ENCODE measurements at regions not wholly inside any gene's neighbourhood (a gene's known extent, or its start where the extent isn't known, plus 50 kb on each side); places are given as distances from the start of the nearest gene placed in this dataset.
A peak's percentile ranks its signal among the peaks of the same experiment; 100 is the strongest.

DNA sequence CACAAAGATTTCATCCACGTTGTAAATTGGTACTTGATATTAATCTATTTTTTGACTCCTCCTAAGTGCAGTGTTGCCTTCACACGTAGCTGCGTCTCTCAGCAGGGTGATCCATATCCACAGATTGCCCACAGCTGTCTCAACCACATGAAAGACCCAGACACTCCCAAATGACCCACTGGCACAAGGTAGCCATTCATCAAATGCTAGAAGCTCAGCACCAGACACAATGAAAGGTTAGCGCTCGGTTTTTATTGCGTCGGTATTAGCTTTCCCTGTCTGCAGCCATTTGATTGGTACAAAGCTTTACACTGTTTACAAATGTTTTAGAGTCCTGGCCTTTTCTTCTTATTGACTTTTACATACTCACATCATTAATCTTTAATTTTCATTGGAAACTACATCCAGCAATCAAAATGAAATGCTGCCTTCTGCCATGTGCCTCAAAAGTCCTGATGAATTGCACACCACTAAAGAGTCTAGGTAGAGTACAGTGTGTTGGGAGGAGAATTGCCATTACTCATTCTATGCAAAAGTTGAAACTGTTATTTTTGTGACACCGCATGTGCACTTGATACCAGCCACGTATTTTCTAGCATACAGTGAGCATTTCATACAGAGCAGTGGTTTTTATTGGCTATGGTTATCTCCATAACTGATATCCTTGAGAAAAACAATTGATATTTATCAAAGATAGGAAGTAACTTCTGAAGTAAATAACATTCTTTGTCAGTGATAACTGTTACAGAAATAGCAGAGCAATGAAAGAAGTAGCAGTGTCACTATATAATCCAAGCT is 127.3 kb upstream of the NUDT7 start:
- no peak for DNase-seq

DNA sequence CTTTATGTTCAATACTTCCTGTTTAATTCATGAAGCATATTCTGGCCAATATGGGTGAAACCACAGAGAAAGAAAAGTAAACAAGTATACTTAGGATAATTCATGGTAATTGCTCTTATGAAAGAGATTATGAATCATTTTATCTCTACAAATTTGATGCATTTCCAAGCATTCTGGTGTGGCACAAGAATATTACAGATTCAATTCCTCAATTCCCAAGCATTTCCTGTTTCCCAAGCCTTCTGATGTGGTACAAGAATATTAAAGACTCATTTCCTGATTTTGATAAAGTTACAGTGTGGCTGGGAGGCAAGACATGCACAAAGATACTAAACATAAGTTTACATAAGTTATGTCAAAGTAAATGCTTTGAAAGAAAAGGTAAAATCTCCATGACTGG is 126.1 kb upstream of the NUDT7 start:
- no peak for DNase-seq

DNA sequence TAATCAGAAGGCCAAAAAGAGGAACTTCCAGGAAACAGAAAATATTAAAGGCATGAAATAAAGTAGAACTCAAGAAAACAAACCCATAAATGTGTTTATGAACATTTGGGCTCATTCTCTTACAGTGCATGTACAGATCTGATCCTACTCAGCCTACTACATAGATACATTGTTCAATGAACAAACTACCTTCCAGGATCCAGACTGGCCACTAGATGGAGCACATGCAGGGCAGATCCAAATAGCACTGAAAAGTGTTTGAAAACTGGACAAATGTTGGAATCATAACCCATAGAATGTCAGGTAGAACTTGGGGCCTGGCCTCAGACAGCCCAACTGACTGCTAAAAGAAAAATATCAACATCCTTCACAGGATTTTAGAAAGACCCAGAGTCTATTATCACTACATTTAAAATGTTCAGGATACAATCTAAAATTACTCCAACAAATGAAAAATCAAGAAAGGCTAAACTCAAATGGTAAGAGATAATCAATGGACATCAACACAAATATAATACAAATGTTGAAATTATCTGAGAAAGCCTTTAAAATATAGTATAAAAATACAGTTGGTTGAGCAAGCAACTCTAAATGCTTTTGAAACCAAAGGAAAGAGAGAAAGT is 122.4 kb upstream of the NUDT7 start:
- DNase-seq = no peak

DNA sequence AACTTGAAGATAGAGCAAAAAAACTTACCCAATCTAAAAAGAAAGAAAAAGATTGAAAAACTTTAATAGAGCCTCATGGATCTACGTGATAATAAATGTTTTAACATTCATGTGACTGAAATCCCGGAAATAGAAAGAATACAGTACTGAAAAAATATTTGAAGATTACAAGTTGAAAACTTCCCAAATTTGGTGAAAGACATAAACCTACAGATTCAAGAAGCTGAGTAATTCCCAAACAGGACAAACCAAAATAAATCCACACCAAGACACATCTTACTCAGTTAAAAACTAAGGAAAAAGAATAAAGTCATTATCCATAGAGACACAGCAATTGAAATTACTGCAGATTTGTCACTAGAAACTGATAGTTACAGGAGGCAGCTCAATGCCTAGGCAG is 121.8 kb upstream of the NUDT7 start:
- DNase-seq = no peak

DNA sequence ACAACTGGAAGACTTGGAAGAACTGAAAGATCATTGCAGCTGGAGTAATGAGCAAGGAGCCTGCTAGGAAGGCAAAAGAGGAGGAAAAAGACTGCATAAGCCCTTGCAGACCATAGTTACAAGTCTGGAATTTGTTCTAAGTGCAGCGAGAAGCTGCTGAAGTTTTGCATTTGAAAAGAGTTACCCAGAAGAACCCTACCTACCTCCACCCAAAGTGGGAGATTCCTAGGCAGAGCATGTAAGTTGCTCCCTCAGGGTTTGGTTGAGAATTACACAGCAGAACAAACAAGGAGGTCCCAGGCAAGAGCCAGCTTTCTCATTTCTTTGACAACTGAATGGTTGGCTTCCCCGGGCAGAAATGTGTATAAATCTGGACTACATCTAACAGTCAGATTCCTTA is 118.7 kb upstream of the NUDT7 start:
- no peak for DNase-seq

DNA sequence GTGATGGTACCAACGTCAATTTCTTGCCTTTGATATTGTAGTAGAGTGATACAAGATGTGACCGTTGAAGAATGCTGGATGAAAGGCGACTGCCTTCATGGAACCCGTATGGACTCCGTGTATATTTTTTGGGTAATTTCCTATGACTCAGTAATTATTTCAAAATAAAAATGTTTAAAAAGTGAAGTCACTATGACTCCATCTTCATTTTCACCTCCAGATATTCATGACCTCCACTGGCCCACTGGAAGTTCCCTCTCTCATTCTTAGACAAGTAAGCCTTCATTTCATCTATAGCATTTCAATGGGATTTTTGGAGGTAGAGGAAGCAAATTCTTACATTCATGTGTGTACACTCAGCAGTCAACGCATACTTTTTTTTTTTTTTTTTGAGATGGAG is 111.8 kb upstream of the NUDT7 start:
- DNase-seq = no peak

DNA sequence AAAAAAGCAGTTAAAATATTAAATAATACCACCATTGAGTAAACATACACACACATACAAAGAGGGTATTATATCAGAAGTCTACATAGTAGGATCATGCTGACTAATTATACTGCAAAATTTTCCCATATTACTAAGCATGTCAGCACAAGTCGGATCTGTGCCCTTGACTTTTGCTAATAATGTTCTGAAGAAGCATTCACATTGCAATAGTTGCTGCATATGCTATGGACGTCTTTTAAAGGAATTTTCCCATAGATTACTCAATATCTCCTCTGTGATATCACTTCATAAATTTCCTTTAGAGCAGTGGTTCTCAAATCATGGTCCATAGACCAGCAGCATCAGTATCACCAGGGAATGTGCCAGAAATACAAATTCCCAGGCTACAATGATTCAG is 110.9 kb upstream of the NUDT7 start:
- no peak for DNase-seq

DNA sequence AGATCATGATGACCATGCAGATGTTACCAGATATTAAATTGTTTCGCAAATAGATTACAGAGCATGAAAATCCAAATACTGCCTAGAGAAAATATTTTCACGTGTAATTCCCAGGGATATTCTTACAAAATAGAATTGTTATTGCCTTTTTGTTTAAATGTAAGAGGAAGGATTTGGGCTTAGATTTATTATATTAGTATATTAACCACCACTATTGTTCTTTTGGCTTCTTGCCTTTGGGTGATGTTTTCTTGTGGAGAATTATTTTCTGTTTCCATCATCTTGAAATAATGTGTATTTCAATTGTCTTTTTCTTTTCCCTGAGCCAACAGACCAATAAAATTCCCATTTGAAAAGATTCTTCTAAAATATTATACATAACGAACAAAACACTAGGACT is 109.7 kb upstream of the NUDT7 start:
- DNase-seq = no peak

DNA sequence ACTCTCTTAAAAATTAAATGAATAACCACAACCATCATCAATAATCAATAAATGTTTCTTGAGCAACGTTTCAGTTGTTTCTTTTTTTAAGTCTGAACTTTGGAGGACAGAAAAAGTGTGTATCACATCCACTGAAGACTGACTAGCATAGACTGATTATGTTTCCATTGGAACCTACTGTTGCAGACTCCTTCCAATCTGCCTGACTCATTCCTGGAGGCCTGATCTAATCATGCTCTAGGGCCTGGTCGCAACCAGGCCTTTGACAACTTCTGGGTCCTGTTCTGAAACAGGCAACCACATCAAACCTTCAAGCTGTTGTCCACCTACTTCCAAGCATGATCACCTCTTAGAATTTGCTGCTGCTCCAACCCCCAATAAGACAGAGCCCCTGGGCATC is 109.2 kb upstream of the NUDT7 start:
- no peak for DNase-seq

DNA sequence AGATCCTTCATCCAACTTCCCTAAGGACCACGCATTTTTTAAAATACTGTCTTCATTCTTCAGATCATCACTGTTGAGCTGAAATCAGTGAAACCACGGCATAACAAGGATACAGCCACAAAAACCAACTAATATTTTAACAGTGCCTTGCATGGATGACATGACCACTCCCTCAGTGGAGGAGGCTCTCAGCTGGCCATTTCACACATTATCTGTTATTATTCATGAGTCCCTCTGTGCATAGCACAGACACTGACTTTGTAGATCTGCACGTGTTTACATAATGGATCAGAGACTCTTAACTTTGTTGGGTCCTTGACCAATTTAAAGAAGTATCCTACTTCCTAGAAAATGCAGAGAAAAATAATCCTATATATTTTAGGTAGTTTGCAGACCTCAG is 104.8 kb upstream of the NUDT7 start:
- DNase-seq = no peak

DNA sequence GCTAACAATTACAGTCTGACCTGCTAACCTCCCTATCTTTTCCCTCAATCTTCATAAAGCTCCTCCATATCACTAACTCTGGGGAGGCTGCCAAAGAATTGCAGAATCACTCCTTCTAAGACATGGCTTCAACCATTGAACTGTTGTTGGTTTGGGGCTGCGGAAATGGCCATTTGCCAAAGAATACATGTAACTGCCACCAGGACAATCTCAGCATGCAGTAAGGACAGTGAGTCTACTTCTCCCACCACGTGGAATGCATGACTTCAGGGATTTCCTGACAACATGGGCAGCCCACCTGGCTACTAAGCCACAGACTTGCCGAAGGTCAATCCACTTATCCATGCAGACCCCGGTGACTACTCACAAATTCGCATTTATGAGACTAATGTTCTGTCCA is 104.3 kb upstream of the NUDT7 start:
- no peak for DNase-seq

DNA sequence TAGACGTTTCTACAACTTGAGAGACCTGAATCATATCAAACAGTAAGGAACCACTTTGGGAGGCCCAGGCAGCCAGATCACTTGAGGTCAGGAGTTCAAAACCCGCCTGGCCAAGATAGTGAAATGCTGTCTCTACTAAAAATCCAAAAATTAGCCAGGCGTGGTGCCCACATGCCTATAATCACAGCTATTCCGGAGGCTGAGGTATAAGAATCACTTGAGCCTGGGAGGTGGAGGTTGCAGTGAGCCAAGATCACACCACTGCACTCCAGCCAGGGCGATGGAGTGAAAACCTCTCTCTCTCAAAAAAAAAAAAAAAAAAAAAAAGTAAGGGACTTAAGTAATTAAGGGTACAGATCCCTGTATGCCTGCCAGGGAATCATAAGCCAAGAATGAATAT is 103.4 kb upstream of the NUDT7 start:
- no peak for DNase-seq

DNA sequence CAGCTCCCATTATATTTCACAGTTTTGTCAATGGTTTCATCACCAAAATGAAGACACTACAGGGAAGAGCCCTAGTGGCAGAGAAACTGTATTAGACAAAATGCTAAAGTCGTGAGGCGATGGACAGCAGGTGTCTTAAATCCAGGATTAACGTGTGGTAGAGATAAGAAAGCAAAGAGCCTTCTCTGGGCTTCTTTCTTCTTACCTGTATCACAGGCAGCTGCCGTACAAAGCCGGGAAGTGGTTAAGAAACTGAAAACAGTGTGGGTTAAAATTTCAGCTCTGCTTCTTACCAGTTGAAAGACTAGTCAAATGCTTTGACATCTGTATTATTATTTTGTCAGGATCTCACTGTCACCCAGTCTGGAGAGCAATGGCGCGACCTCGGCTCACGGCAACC is 98.2 kb upstream of the NUDT7 start:
- DNase-seq = no peak

DNA sequence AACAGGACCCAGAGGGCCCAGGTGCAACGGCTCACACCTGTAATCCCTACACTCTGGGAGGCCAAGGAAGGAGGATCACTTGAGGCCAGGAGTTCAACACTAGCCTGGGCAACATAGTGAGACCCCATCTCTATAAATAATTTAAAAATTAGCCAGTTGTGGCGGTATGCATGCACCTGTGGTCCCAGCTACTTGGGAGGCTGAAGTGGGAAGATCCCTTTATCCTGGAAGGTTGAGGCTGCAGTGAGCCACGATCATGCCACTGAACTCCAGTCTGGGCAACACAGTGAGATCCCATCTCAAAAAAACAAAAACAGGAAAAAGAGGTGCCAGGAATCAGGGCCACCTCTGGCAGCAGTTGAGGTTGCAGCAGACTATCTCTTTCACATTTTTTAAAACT is 85.7 kb upstream of the NUDT7 start:
- no peak for DNase-seq

DNA sequence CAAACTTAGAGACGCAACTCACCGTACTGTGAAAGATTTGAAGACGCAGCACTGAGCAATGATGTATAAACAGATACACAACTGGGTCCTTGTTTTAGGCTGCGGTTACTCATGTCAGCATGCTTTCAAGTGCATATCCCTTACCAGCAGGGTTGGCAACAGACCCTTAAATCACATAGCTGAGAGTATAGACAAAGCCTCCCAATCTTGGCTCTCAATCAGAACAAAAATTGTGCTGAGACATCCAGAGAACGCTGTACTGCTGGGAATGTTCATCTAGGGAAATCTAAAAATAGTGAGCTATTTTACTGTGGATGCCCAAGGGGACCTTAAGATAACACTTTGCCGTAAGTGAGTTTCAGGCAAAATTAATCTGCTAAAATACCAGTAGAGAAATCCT is 84.4 kb upstream of the NUDT7 start:
- DNase-seq = no peak

DNA sequence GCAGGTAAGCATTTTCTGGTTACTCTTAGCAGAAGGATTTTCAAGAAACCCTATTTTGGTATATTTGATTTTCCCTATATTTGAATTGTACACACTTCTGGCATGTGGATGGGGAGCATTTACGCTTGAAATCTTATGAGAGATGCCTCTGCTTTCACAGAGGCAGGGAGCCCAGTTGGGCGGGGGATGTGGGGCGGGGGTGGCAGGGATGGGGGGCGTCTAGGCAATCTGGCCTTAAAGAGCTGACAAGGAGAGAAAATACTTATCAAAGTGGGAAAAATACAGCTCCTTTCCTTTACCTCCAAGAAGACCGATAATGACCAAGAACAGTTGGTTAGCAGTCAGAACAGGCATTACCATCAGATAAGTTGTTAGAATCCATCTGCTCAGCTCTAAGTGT is 79.1 kb upstream of the NUDT7 start:
- DNase-seq = no peak

DNA sequence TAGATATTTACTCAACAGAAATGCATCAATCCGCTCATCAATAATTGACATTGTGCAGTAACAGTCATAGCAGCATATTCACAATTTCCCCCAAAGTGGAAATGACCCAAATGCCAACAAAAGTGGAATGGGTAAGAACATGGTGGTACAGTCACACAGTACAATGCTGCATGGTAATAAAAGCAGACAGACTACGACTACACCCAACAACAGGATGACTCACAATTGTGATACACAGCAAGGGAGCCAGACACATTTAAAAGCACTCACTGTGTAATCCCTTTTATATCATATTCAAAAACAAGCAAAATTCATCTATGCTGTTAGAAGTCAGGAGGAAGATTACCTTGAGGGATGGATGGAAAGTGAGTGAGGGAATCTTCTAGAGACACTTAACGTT is 76.5 kb upstream of the NUDT7 start:
- DNase-seq = no peak

DNA sequence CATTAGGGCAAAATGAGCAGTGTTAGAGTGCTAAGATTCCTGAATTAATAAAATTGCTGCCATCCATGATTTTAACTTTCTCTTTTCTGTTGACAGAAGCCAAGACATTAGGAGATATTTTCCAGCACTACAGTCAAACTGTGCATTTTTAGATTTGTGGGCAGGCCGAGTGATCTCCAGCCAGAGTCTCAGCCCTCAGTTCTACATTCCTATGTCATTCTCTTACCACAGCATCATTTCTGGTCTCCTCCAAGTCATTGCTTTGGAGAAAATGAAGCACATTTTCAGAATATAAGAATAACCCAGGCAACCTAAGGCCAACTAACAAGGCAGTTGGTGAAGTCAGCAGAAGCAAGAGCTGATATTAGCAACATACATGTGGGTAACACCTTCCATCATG is 74.6 kb upstream of the NUDT7 start:
- DNase-seq = no peak

DNA sequence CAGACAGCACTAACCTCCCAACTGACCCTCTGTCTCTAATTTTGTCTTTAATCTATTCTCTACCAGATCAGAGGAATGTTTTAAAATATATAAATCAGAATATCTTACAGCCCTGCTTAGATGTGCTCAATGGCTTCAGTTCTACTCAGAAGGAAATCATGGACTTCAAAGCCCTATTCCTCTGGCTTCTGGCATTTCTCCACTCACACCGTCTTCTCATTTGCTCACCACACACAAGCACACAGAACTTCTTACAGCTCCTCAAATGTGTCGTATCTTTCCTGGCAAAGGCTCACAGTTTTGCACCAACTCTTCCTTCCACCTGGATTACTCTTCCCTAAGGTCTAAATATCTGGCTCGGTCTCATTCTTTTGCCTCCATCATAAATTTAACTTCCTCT is 71.6 kb upstream of the NUDT7 start:
- no peak for DNase-seq

DNA sequence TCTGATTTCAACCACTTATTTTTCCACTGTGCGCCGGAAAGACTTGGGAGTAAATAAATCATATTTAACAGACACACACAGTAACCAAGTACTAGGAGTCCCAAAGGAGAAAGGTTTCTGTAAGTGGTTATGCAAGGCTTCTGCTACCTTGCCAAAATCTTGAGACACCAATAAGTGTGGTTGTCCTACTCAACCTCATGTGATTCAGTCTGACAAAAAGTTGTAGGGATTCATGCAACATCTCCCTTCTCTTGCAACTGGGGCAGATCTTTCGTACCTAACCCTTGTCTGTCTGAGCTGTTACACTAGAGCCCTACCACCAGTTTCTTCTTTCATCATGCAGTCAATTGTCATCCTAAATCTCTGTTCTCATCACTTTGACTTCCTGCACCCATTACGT is 69.9 kb upstream of the NUDT7 start:
- no peak for DNase-seq

DNA sequence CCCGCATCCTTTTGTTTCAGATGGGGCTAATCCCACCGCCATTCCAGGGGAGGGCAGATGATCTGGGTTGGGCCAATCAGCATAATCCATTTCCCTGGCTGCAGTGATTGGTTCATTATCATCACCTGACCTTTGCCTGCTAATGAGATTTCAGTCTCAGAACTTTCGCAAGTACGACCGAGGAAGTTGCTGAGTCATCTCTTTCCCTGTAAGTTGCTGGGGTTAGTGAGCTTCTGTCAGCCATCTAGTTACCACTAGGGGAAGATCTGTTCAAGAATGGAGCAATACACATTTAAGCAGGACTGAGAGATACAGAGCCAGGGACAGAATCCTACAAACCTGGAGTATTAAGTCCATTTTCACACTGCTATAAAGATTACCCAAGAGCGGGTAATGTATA is 65.3 kb upstream of the NUDT7 start:
- no peak for DNase-seq

DNA sequence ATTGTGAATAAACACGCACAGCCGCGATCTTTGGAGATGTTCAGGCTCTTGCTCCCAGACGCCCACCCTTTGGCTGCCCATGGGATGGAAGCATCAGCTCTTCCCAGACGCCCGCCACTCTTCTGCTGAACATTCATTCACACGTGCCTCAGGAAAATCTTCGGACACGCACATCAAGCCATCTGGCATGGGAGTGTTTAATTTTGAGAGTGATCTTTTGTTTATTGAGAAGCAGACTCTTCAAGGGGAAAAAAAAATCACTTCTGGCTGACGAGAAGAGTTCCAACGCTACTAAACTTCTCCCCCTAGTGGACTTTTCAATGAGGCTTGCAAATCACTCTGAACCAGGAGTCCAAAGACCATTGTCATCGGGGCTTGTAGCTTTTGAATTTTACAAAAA is 62.0 kb upstream of the NUDT7 start:
- DNase-seq = peak; percentile 74

DNA sequence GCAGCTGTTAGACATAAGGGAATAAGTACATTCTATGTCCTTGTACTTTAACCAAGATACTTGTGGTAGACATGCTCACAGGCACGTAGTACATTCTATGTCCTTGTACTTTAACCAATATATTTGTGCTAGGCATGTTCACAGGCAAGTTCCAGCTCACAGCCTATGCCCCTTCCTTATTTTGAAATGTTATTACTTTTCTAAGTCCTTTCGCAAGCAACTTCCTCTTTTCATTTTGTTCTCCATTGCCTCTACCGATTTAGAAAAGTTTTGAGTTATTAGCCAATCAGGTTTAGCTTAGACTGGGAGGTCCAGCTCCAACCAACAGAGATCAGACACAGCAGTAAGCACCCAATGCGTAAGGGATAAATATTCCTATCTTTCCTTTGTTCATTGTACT is 60.1 kb upstream of the NUDT7 start:
- DNase-seq = no peak

DNA sequence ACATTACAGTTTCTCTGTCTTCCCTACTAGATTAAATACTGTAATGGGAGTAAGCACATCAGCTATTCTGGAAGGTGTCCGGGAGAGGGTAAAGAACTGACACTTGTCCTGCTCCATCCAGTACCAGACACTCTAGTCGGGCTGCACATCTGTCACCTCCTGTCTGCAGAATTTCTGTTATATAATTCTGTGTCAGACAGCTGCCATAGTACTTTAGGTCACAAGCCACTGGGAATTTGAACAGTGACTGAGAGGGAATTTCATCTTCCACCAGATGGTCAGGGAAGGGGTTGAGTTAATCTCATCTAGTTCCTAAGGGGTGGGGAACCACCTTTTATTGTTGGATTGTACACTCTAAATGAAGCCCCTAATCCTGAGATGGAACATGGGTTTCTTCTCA is 58.6 kb upstream of the NUDT7 start:
- DNase-seq = no peak

DNA sequence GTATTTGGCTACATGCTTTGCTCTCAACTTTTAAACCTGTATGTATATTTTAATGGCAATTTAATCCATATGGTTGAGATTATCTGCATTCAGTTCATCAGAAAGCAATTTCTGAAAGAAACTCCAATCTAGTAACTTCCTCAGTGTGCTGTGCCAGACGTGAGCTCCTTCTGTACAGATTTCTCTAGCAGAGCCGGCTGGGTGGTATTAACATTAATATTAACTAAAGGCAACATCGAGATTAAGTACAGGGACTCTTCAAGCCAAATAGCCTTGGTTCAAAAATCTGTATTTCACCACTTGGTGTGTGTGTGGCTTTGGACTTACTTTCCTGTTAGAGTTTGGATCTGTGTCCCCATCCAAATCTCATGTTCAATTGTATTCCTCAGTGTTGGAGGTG is 55.5 kb upstream of the NUDT7 start:
- DNase-seq = no peak

All from DMS79 treated with DMSO at 0.1 percent for 48 hours (cell line).